Body of pancreas (tissue), 4 donors: ENCODE measurements at regions not wholly inside any gene's neighbourhood (a gene's known extent, or its start where the extent isn't known, plus 50 kb on each side); places are given as distances from the start of the nearest gene placed in this dataset.

ENCODE experiments used
- ATAC-seq: fragments of 150-250 bp; one replicate; pipeline ENCODE4 v1.9.1; 2016
- DNase-seq, 4 donors: peaks; one replicate each; pipeline ENCODE4 v3.0.0-alpha.2; 2019
- H3K27ac ChIP-seq, 4 donors: fragments of 200-600 bp; sonication (generic); 1 replicate in 3 of 4; 2 replicates in 1 of 4; pipeline versions ENCODE4 v1.5.1 to v1.6.1; 2016 to 2019; ENCODE audit warnings: mild to moderate bottlenecking in 1 of 4, mixed read lengths in 1 of 4, moderate library complexity in 1 of 4
- H3K27me3 ChIP-seq, 2 donors: fragments of 200-600 bp; sonication (generic); one replicate each; pipeline ENCODE4 v1.6.0; 2016; ENCODE audit warnings: mild to moderate bottlenecking in 1 of 2
- H3K36me3 ChIP-seq, 2 donors: fragments of 200-600 bp; sonication (generic); replicated peaks in 1 of 2; 2 replicates each; pipeline ENCODE4 v1.5.1; 2016; ENCODE audit warnings: low read depth in 2 of 2; ENCODE audit not compliant: insufficient read depth in 1 of 2
- H3K4me1 ChIP-seq: fragments of 200-600 bp; sonication (generic); one replicate; pipeline ENCODE4 v1.6.0; 2016
- H3K4me3 ChIP-seq, 2 donors: fragments of 200-600 bp; sonication (generic); 1 replicate in 1 of 2; 2 replicates in 1 of 2; pipeline ENCODE4 v1.5.1; 2016 to 2019
- H3K9me3 ChIP-seq, 3 donors: fragments of 200-600 bp; sonication (generic); 1 replicate in 2 of 3; 2 replicates in 1 of 3; pipeline ENCODE4 v1.5.1; 2016
- POLR2A ChIP-seq, 3 donors: fragments of 450-650 bp; IDR thresholded peaks; one replicate each; pipeline ENCODE4 v1.6.1; 2016; ENCODE audit warnings: antibody characterized with exemption in 3 of 3, mild to moderate bottlenecking in 2 of 3
- WGBS, 2 donors: methylation state at CpG; one replicate each; pipeline ENCODE4 v1.1.5; 2017; 5-methylcytosine and 5-hydroxymethylcytosine counted together
- intact Hi-C: fragments of 100-400 bp; cut with DNase I; formaldehyde crosslinking; loops from one replicate; pipeline ENCODE4 v1.15.1; 2023
- TF ChIP-seq, protein P1 (sequence below), 7 experiments: fragments of 450-650 bp in 4 of 7; fragments of 200-600 bp in 3 of 7; sonication (generic) in 3 of 7; IDR thresholded peaks; one replicate each; pipeline ENCODE4 v1.5.1; 2016 to 2019; ENCODE audit warnings: antibody characterized with exemption in 7 of 7

DNA sequence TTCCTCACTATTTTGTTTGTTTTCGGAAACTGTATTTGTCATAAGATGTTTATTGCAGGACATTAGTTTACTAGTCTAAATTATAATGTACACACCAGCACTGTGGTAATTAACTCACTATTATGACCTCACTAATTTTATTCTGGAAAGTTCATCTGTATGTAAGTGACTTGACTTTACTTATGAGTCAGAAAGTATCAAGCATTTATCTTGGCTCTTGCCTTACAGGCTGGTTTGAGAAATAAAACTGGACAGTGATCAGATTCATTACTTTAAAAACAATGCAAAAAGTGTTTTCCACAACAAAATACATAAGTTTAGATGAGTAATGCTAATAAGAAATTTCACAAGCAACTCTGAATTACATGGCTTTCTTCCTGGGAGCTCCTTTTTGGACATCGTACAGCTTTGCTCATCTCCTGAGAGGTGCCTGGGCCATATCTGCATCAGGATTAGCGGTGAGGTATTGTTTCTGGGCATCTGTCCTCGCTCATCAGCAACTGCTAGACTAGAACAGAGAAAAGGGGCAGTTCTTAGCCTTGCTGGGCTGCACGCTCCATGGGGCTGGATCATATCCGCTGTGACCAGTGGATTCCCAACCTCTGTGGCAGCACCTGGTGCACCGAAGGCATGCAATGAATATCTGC is 179.8 kb downstream of the SOD2 start:
- no peaks in the 10 kb centered on the region for H3K27me3 ChIP-seq
- H3K4me3 ChIP-seq: no peak overlapping the region
- peaks cover 0 to 4% (median 0%) of the 10 kb centered on the region in 3 donors for H3K9me3 ChIP-seq
- ATAC-seq (no peak), DNase-seq (no peak)
- H3K36me3 ChIP-seq: no peaks in the 10 kb centered on the region
- 65 to 86% methylated on average over 7 of the region's 7 CpGs for WGBS, 2 donors
- TF ChIP-seq, protein P1, sequence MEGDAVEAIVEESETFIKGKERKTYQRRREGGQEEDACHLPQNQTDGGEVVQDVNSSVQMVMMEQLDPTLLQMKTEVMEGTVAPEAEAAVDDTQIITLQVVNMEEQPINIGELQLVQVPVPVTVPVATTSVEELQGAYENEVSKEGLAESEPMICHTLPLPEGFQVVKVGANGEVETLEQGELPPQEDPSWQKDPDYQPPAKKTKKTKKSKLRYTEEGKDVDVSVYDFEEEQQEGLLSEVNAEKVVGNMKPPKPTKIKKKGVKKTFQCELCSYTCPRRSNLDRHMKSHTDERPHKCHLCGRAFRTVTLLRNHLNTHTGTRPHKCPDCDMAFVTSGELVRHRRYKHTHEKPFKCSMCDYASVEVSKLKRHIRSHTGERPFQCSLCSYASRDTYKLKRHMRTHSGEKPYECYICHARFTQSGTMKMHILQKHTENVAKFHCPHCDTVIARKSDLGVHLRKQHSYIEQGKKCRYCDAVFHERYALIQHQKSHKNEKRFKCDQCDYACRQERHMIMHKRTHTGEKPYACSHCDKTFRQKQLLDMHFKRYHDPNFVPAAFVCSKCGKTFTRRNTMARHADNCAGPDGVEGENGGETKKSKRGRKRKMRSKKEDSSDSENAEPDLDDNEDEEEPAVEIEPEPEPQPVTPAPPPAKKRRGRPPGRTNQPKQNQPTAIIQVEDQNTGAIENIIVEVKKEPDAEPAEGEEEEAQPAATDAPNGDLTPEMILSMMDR (IDR thresholded peaks at IDR 0.05): no peak
- TF ChIP-seq POLR2A (IDR thresholded peaks at IDR 0.05): no peak
- no peaks in the 10 kb centered on the region for H3K4me1 ChIP-seq
- intact Hi-C loops: no loop called here
- H3K27ac ChIP-seq: no peak overlapping the region

DNA sequence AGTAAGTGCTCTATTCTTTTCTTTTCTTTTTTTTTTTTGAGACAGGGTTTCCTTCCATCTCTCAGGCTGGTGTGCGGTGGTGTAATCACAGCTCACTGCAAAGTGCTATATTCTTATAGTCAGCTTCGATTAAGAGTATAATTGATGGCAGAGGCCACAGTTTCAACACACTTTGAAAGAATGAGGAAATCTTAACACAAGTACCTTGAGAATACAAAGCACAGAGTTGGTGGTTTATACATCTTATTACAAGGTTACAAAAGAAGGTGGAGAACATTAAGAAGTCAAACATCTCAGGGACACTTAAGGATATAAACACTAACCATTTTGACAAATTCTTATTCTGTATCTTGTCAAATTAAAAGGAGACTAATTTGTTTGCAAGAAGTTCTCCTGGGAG is 180.5 kb downstream of the SOD2 start:
- H3K27me3 ChIP-seq: no peaks in the 10 kb centered on the region
- H3K4me3 ChIP-seq: no peak overlapping the region
- DNase-seq (no peak), ATAC-seq (no peak)
- TF ChIP-seq, protein P1 (IDR thresholded peaks at IDR 0.05): no peak
- TF ChIP-seq POLR2A (IDR thresholded peaks at IDR 0.05): no peak
- no peaks in the 10 kb centered on the region for H3K36me3 ChIP-seq
- peaks cover 0 to 4% (median 0%) of the 10 kb centered on the region in 3 donors for H3K9me3 ChIP-seq
- H3K4me1 ChIP-seq: no peaks in the 10 kb centered on the region
- intact Hi-C loops: no loop called here
- H3K27ac ChIP-seq: no peak overlapping the region
- 49 to 55% methylated on average over 2 of the region's 2 CpGs for WGBS, 2 donors

DNA sequence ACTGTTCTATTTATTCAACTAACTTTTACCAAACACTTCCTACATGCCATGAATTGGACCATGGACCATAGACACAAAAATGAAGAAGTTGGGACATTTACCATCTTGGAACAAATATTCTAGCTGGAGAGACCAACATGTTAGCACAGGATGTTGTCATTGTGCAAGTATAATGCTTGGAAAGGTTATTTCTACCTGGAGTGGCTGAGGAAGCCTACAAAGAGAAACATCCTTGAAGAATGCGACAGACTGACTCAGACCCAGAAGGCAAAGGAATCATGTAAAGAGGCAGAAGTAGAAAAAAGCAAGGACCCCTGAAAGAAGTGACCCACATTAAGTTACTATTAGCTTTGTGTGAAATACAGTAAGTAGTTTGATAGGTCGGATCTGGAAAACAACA is 180.9 kb downstream of the SOD2 start:
- H3K4me3 ChIP-seq: no peak overlapping the region
- no peak for ATAC-seq
- intact Hi-C loops: no loop called here

DNA sequence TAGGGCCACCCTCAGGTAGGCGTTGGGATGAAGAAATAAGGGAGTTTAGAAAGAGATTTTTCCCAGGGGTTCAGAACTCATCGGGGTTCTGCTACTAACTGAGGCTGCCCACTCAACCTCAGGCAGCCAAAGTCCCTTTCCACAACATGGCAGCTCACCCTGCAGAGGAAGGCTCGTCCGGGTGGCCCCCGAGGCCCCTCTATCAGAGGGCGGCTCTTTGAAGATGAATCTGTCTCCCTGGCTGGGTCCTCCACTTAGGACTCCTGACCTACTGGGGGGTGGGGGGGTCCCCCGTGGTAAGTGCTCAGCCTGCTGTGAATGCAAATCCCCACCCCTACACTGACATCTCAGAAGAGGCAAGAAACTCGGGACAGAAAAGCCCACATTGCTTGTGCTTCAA is 182.9 kb downstream of the SOD2 start:
- TF ChIP-seq POLR2A (IDR thresholded peaks at IDR 0.05): no peak
- TF ChIP-seq, protein P1 (IDR thresholded peaks at IDR 0.05): no peak
- Histone ChIP-seq H3K4me3 (no peak overlapping the region), H3K9me3 (no peaks in the 10 kb centered on the region), H3K4me1 (no peaks in the 10 kb centered on the region), H3K27me3 (no peaks in the 10 kb centered on the region), H3K36me3 (no peaks in the 10 kb centered on the region), H3K27ac (no peak overlapping the region)
- WGBS, 2 donors: 67 to 72% methylated on average over 7 to 8 of the region's 8 CpGs
- no peak for ATAC-seq
- no peak for DNase-seq
- intact Hi-C loops: no loop called here

More for the DNA sequence above, 180.9 kb downstream of the SOD2 start:
- no peaks in the 10 kb centered on the region for H3K27me3 ChIP-seq
- peaks cover 0 to 4% (median 0%) of the 10 kb centered on the region in 3 donors for H3K9me3 ChIP-seq
- no peak for DNase-seq
- no peaks in the 10 kb centered on the region for H3K4me1 ChIP-seq
- TF ChIP-seq, protein P1 (IDR thresholded peaks at IDR 0.05): no peak
- no peak for TF ChIP-seq POLR2A (IDR thresholded peaks at IDR 0.05)
- H3K27ac ChIP-seq: no peak overlapping the region
- no peaks in the 10 kb centered on the region for H3K36me3 ChIP-seq
- 61 to 63% methylated on average over 2 of the region's 2 CpGs for WGBS, 2 donors

DNA sequence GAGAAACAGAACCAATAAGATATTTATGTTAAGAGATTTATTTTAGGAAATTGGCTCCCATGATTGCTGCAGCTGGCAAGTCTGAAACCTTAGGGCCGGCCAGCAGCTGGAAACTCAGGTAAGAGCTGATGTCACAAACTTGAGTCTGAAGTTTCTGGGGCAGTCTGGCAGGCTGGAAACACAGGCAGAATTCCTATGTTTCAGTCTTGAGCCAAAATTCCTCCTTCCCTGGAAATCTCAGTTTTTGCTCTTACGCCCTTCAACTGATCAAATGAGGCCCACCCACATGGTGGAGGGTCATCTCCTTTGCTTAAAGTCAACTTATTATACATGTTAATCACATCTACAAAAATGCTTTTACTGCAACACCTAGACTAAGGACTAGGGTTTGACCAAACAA is 184.1 kb downstream of the SOD2 start:
- H3K9me3 ChIP-seq: no peaks in the 10 kb centered on the region
- H3K27me3 ChIP-seq: no peaks in the 10 kb centered on the region
- H3K36me3 ChIP-seq: no peaks in the 10 kb centered on the region
- intact Hi-C loops: no loop called here
- TF ChIP-seq POLR2A (IDR thresholded peaks at IDR 0.05): no peak
- TF ChIP-seq, protein P1 (IDR thresholded peaks at IDR 0.05): no peak
- ATAC-seq: no peak
- no peak overlapping the region for H3K4me3 ChIP-seq
- no peak for DNase-seq
- no peak overlapping the region for H3K27ac ChIP-seq
- no peaks in the 10 kb centered on the region for H3K4me1 ChIP-seq
- 81 to 87% methylated on average over 2 of the region's 2 CpGs for WGBS, 2 donors
